NOMO-1 (cell line): ENCODE measurements at regions not wholly inside any gene's neighbourhood (a gene's known extent, or its start where the extent isn't known, plus 50 kb on each side); places are given as distances from the start of the nearest gene placed in this dataset.

Source experiments
- DNase-seq, 2 experiments: peaks; one replicate each; lab custom pipeline; 2025; ENCODE audit not compliant: unreplicated experiment in 2 of 2; lab: John Stamatoyannopoulos, UW

DNA sequence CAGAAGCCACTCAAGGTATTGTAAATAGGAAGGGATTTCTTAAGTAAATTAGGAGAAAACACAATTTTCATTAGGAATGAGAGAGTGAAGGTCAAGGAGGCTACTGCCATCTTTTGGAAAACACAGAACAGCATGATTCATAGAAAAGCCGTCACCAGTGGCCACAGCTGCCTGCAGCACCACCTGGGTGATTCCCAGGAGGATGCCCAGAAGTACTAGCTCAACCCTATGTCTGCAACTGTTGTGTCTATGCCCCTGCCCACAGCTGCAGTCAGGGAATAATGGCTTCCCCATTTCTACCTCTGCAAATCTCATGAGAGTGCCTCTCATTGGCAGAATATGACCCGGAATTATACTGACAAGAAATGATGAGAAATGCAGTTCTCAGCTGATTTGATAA lies 300.0 kb downstream of the IGSF11 start:
- no peak for DNase-seq

DNA sequence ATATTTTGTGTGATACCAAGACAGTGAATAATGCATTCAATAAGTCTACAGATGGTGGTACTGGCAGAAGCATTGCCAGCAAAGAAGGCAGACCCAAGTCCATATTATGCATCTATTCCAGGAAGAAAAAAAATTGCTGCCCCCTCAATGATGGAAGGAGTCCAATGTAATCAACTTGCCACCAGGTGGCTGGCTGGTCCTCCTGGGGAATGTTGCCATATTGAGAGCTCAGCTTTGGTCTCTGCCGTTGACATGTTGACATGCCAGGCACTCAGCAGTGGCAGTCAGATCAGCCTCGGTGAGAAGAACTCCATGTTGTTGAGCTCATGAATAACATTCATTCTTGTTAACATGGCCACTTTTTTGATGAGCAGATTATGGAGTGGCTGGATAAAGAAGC lies 298.5 kb downstream of the IGSF11 start:
- DNase-seq, result no peak

DNA sequence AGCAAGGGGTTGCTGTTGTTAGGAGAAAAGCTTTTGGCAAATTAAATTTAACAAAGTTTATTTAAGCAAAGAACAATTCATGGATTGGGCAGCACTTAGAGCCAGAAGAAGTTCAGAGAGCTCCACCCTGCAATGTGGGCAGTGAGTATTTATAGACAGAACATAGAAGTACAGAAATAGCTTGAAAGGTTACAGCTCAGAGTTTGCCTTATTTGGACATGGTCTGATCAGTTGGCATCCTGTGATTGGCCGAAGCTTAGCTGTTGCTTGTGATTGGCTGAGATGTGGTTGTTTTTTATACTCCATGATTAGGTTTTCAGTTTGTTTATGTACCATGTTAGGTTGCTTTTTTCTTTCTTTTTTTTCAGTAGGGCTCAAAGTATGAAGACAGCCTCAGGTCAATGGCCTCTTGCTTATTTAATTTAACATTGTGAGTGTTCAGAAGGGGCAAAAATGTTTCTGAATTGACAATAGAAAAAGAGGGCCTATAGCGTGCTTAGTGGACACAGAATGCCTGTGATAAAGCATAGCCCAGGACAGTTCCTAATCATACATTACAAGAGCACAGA lies 293.8 kb downstream of the IGSF11 start:
- no peak for DNase-seq

DNA sequence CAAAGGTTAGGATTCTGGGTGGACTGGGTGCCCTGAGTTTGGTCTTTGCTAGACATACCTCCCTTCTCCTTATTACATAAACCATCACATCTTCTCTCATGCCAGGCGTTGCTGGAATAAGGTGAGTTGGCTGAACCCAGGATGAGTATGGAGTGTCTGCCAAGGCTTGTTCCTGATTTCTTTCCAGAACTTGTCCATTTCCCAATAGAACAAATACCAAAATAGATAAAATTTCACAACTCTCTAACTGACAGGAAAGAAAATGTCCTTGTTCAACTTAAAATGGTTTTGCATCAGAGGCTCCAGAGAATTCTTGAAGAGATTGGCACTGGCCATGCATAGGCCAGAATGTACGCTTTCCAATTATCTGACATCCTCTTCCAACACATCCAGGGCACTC lies 291.9 kb downstream of the IGSF11 start:
- DNase-seq, result no peak

DNA sequence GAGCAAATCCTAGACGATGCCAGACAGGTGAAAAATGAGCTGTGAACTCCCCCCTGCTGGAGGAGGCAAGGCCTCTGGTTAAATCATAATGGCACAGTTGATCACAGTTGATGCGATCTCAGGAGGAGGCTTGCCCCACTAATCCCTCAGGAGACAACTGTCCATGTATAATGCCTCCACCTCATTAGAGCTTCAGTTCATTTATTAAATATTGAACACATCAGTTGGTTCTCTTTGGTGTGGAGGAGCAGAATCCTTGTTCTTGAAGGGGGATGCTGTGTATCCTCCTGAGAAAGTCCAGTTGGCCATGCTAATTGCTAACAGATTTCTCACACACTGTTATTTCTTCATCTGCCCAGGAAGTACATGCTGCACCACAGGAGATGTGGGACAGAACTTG lies 290.5 kb downstream of the IGSF11 start:
- DNase-seq, result no peak

DNA sequence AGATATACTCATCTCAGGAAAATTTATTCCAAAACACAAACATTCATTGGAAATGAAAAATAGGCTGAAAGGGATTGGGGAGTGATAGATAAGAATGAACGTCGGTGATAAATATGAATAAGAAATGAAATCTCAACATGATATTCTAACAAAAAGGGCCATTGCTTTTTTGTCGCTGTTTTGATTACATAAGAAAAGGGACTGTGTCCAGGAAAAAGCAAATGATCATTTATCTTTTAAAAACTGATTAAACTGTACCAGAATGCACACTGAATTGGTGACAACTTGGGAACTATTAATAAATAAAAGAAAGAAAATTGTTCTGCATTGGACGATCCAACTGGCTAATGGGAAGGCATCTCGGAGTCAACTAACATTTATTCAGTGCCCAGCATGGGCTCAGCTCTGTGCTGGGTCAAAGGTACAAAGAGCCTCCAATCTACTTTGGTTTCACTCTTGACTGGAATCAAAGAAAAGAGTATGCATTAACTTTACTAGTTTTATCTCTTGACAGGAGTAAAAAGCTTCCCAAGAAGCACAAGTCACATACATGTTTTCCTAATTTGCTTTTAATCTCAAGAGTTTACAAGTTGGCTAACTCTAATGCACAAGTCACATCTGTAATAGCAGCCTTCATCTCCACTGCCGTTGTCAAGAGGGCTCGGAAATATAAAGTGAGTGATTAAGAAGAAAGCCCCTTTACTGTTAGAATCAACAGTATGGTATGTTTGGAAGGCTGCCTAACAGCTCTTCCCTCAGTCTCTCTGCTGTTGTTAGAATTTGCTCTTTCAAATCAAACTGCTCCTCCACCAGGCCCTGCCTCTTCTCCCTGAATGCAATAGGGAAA lies 280.0 kb downstream of the IGSF11 start:
- DNase-seq, result no peak

DNA sequence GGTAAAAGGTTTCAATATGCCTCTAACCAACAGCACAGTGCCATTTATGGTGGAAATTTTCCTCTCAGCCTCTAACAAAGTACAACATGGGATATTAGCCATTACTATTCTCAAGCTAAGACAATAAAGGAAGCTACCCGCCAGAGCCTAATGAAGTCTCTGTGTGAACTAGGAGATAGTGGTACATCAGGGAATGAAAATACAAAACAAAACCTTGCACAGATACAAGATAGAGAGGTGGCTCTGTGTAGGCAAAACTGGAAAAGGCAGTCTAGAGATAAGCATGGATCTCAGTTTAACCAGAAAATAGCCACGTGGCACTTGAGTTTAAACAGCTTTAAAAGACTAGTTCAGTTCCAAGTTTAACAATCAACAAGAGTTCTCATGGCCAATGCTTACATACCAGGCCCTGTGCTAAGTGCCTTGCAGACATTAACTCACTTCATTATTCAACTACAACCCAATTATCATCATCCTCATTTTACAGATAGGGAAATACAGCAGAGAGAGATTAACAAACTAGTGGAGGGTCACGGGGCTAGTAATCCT lies 279.3 kb downstream of the IGSF11 start:
- no peak for DNase-seq

DNA sequence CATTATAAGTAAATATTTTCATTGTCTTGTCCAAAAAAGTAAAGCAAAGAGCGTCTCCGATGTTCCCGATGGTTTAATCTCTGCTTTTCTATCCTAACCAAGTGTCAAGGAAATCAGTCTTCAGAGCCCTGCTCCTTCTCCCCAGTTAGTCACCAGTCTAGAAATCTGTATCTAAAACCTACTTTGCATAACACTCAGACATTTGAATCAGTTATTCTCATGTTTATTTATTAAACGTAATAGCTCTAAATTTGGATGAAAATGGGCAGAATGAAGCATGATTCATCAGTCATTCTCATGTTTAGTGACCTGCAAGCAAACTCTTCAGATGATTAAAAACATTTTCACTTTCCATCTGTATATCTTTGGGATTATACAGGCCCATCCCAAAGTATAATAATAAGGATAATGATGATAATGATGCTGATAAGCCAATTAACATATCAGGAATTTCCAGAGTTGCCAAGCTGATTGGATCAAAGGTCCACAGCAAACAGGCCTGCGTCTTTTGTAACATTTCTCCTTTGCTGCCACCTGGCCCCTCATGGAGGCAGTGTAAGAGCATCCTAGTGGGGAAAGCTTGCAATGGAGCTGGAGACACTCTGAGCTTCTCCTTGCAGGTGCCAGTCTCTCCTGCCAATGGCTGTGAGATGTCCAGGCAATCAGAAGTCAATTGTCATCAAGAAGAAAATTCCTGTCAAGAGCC lies 273.9 kb downstream of the IGSF11 start:
- DNase-seq, result no peak

DNA sequence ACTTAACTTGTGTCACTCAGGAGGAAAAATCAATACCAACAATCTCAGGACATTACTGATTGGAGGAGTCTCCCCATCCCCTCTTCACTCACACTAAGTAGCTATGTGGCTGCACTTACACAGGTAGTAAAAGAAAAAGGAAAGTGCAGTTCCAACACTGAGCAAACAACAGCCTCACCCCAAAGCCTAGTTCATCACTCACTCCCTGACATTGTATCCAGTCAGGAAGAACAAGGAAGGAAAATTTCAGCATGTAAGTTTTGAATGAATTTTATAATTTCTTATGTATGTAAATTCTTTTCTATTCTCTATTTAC lies 273.4 kb downstream of the IGSF11 start:
- no peak for DNase-seq

DNA sequence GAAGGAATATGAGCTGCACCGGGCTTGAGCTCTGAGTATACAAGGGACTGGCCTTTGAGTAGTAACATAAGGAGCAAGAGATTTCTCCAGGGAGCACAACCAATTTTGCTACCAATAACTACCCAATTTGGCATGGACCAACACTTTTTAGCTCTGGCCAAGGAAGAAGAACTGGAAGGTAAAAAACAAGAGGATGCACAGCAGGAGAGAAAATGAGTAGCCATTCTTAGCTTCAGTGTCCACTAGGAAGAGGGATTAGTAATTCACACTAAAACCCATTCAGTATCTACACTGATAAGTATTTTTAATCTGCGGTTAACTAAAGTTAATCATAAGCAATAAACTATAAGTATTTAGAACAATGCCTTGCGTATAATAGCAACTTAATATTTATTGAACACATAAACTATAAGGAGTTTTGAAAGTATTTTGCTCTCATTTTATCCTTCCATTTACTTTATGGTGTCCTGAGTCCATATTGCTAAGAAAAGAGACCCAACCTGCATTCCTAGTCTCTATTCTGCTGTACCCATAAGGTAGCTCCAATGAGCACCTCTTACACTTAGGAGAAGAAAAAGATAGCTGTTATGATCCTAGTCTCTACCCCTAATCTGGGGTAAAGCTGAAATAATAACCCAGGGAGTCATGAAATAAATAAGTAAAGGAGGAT lies 268.9 kb downstream of the IGSF11 start:
- DNase-seq, result no peak

DNA sequence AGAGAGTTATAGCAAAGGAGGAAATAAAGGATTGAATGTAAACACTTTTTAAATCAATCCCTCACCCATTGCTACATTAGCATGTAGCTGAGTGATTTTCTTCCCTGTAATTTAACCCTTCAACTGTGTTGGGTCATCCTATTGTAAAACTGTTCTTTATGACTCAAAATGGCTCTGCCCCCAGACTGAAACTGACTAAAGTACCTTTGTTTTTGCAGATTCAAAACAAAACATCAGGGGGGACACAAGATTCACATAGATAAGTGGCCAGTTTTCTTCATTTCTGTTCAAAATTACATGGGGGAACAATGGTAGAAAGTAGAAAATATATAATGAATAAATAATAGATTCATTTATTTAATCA lies 268.4 kb downstream of the IGSF11 start:
- no peak for DNase-seq

DNA sequence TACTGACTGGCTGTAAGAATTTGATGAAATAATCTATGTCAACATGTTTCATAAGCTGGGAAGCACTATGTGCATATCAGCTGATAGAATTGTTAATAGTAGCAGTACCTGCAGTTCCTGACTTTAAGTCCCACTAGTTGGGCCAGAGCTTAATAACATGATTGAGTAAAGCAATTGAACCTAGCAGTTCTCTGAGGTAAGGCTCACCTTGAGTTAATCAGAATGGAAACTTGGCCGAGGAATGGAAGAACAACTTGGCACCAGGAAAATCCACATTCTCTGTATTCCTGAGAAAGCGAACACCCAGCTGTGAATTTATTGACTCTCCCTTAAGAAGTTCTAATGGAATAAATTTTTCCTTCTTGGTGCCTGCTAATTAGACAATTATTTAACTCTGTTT lies 262.6 kb downstream of the IGSF11 start:
- DNase-seq, result no peak

DNA sequence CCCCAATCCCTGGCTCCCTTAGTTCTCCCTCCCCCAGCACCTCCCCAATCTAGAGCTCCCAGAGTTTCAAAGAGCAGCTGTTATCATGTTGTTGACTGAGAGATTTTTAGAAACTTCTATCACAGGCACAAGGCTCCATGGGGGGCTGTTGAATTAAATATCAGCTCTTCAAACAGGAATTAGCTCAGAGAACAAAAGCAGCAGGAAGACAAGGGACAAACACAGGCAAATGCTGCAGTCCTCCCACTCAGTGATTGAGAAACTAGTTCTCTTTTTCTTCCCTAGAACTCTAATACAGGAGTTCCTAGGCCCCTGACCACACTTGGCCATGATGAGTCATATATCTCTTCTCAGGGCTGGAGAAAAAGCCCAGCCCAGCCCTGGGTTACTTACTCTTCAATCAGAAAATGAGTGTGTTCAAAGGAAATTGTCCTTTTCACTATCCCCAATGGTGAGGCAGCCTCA lies 262.1 kb downstream of the IGSF11 start:
- DNase-seq, result peak; percentile 60 to 78

DNA sequence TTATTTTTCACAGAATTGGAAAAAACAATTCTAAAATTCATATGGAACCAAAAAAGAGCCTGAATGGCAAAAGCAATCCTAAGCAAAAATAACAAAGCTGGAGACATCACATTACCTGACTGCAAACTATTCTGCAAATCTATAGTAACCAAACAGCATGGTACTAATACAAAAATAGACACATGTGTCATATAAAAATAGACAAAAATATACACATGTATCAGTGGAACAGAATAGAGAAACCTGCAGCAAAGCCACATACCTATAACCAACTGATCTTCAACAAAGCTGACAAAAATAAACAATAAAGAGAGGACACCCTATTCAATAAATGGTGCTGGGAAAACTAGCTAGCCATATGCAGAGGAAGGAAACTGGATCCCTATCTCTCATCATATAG lies 259.6 kb downstream of the IGSF11 start:
- DNase-seq, result no peak

DNA sequence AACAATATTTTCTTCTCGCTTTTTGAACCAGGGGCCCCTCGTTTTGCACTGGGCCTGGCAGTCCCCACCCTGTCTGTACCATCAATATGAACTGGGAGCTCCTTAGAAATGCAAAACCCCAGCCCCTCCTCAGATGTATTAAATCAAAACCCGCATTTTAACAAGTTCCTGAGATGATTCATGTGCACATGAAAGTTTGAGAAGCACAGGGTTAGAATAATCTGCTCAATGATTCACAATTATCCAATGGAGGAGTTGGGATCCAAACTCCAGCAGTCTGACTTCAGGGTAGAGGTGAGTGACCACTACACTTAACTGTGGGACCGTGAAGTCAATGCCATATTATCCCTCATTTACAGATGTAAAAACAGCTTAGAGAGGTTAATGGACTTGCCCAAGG lies 256.4 kb downstream of the IGSF11 start:
- no peak for DNase-seq

DNA sequence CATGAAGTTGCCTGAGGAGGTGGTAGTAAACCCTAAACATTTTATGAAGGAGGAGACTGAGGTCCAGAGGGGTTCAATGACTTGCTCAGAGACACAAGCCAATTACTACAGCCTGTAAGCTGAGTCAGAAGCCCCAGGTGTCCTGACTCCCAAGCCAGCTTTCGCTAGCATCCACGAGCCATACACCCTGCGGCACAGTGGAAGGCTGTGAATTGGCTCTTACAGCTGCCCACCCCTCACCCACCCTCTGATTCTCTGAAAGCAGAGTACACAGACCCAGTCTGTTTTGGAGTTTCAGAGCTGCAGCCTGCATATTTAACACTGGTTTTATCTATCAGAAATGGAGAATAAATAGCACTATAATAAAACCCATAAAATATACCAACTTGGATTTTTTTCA lies 253.4 kb downstream of the IGSF11 start:
- DNase-seq, result no peak

DNA sequence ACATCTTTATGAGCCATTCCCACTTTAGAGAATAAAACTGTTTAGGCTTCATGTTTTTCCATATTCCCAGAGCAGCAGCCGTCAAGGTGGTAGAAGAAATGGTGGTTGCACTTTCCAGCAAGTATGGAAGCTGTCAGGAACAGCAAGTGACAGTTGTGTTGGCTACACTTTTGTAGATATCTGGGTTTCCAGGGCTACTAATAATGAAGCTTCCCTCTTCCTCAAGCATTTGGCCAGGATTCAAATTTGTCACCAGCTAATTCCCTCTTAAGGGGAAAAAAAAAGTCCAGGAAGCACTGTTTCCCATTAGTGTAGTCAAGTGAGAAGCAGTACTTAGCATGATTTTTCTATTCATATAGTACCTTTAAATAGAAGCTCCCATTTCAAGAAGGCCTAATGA lies 252.8 kb downstream of the IGSF11 start:
- no peak for DNase-seq

DNA sequence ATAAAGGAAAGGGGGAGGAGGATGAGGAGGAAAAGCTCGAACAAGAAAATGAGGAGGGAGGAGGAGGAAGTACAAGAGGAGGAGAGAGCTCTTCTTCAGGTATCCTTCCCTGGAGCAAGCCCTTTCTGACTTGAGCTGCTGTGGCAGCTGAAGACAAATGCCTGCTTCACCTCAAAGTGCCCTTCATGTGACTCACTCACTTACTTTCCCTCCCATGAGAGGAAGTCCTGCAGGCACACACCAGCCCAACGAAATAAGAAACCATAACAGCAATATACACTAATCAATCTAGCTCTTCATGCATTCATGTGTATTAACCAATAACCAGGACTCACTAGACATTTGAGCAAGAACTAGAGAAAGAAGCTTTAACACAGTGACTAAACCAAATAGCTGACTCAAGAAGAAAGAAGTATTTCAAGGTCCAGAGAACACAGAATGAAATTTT lies 251.9 kb downstream of the IGSF11 start:
- no peak for DNase-seq

DNA sequence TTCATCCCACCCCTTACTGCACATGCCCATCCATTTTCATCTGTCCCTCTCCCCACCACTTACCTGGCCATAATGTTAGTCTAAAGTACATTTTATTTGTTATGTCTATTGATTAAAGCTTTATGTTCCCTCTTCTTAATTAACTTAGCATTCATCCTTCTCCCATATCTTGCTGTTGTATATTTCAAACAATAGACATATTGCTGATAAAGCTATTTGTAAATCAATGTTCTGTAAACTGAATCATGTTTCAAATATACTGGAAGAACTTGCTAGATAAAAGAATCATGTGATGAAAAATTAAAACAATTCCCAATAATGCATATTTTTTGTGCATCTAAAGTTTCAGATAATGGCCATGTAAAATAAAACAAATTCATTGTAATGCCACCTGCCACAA lies 249.2 kb downstream of the IGSF11 start:
- no peak for DNase-seq

DNA sequence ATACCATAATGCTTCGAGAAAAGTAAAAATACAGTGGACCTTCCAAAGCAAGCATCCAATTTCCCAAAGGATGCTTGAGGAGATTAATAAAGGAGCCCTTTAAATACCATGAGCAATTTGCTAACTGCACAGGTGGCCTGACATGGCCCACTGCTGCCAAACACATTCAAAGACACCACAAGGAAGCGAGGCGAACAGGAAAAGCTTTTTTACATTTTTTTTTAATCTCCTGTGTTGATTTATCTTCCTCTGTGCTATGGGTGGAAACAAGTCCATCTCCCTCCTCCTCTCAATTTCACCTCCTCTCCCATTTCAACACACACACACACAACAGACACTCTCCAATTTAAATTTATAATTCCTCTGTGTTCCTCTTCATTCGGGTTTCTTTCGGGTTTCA lies 243.4 kb downstream of the IGSF11 start:
- DNase-seq, result no peak

DNA sequence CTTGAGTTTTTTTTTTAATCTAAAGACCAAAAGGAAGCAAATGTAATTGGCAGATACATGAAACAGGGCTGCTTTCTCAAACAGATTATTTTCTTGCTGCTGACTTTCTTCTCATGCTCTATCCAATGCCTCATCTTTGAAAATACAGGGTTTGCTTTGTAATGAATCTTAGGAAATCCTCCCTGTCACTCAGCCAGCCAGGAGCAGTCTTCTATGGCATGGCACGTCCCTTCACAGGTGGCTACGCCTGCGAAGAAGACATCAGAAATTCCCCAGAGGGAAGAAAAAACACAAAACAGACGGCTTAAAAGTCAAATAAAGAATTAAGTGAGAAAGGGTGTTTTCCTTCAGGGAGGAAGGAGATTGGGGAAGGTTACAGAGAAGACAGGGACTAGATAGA lies 242.5 kb downstream of the IGSF11 start:
- no peak for DNase-seq
